ENCODE measurements at regions not wholly inside any gene's neighbourhood (a gene's known extent, or its start where the extent isn't known, plus 50 kb on each side); places are given as distances from the start of the nearest gene placed in this dataset.

GRCh38 chr12:59044791-59045190 lies 124.5 kb upstream of the LRIG3 start:
- DNase-seq (ENCODE audit: low read depth, low spot score) (no peak), ATAC-seq (no peak)
- Histone ChIP-seq H3K9me2 (ENCODE audit: insufficient read depth) (0 out of 2 replicates have a peak, but pooled peaks cover 4% of the 10 kb centered on the region), H3K4me3 (replicated peaks in 1 of 2; ENCODE audit: low read depth in 1 of 2, low read length in 2 of 2) (no peak overlapping the region), H3K27ac (ENCODE audit: low read depth, low read length) (no peak overlapping the region), H3K9me3 (ENCODE audit: control insufficient read depth in 1 of 2, insufficient read depth in 1 of 2, low read depth in 1 of 2, low read length in 2 of 2) (no peaks in the 10 kb centered on the region), H2AFZ (ENCODE audit: low read depth, low read length, poor library complexity, severe bottlenecking) (peak overlapping the region; percentile 47), H3K79me2 (ENCODE audit: insufficient read depth, low read length) (no peaks in the 10 kb centered on the region), H3K36me3 (ENCODE audit: control insufficient read depth in 1 of 2, insufficient read depth in 2 of 2, low read length in 2 of 2) (no peaks in the 10 kb centered on the region), H3K4me1 (ENCODE audit: control insufficient read depth in 1 of 2, insufficient read depth in 2 of 2, low read length in 2 of 2) (peaks cover 16 to 18% of the 10 kb centered on the region in 2 experiments), H3K4me2 (ENCODE audit: low read length) (no peak overlapping the region), H3K27me3 (ENCODE audit: insufficient read depth, low read length) (no peaks in the 10 kb centered on the region), H4K20me1 (ENCODE audit: insufficient read depth) (no peaks in the 10 kb centered on the region), H3K9ac (ENCODE audit: low read length) (no peak overlapping the region)
- RAD21 ChIA-PET (ENCODE audit: low non-redundant PET in 1 of 2, low total read pairs in 2 of 2, uncharacterized antibody in 2 of 2, unreplicated experiment in 2 of 2), result no interaction called here
- CTCF ChIA-PET, result no interaction called here
- intact Hi-C loops (cut with micrococcal nuclease), result no loop called here
- TF ChIP-seq CBX3 (IDR thresholded peaks at IDR 0.05; ENCODE audit: low read depth) (no peak), YY1 (IDR thresholded peaks at IDR 0.05; ENCODE audit: extremely low read depth, insufficient replicate concordance, low read depth, low read length) (no peak), EGR1 (IDR thresholded peaks at IDR 0.05; ENCODE audit: low read depth) (no peak), ELF1 (IDR thresholded peaks at IDR 0.05; ENCODE audit: borderline replicate concordance, low read depth) (no peak), TCF7L2 (IDR thresholded peaks at IDR 0.05; ENCODE audit: borderline replicate concordance, extremely low read depth, insufficient read depth, insufficient read length) (no peak), ZFX (IDR thresholded peaks at IDR 0.05) (no peak), ZNF274 (IDR thresholded peaks at IDR 0.05; ENCODE audit: low read depth, low read length) (no peak), RAD21 (IDR thresholded peaks at IDR 0.05; ENCODE audit: low read depth) (no peak), JUND (IDR thresholded peaks at IDR 0.05) (no peak), CTCF (IDR thresholded peaks at IDR 0.05 in 2 of 3, conservative IDR thresholded peaks at IDR 0.05 in 1 of 3; ENCODE audit: borderline replicate concordance in 1 of 3, insufficient read depth in 1 of 3, low read depth in 2 of 3, low read length in 2 of 3) (no peak), POLR2AphosphoS5 (IDR thresholded peaks at IDR 0.05; ENCODE audit: low read depth, low read length) (no peak), SIN3A (IDR thresholded peaks at IDR 0.05; ENCODE audit: low read depth) (no peak), REST (IDR thresholded peaks at IDR 0.05; ENCODE audit: low read depth) (no peak), ATF3 (IDR thresholded peaks at IDR 0.05) (no peak)
- POLR2A ChIA-PET, result no interaction called here
- BruUV-seq (replicated peaks), result no TSS peak
